ENCODE measurements at regions not wholly inside any gene's neighbourhood (a gene's known extent, or its start where the extent isn't known, plus 50 kb on each side); places are given as distances from the start of the nearest gene placed in this dataset.

- Histone ChIP-seq H3K4me3 (no peak overlapping the region), H3K4me1 (no peaks in the 10 kb centered on the region), H3K27ac (no peak overlapping the region), H3K27me3 (no peaks in the 10 kb centered on the region), H3K36me3 (no peaks in the 10 kb centered on the region), H3K9me3 (peaks cover 0 to 6% (median 0%) of the 10 kb centered on the region in 4 donors)
- TF ChIP-seq CTCF (IDR thresholded peaks at IDR 0.05) = no peak
- no peak for TF ChIP-seq POLR2A (IDR thresholded peaks at IDR 0.05)
- no peak for TF ChIP-seq EP300 (IDR thresholded peaks at IDR 0.05)
- no peak for DNase-seq (ENCODE audit: low spot score in 2 of 2)
- WGBS, 2 donors = 0 to 28% methylated on average over 1 to 7 of the region's 8 CpGs
Measured at GRCh38 chr3:13141991-13142412, 68.8 kb upstream of the IQSEC1 start.

- 81 to 93% methylated on average over 7 of the region's 7 CpGs for WGBS, 2 donors
- Histone ChIP-seq H3K27me3 (no peaks in the 10 kb centered on the region), H3K27ac (no peak overlapping the region), H3K4me3 (no peak overlapping the region), H3K4me1 (no peaks in the 10 kb centered on the region), H3K9me3 (peaks cover 0 to 6% (median 0%) of the 10 kb centered on the region in 4 donors), H3K36me3 (no peaks in the 10 kb centered on the region)
- no peak for DNase-seq (ENCODE audit: low spot score in 2 of 2)
- TF ChIP-seq CTCF (IDR thresholded peaks at IDR 0.05) (no peak), EP300 (IDR thresholded peaks at IDR 0.05) (no peak), POLR2A (IDR thresholded peaks at IDR 0.05) (no peak)
Measured at GRCh38 chr3:13141183-13141582, 68.0 kb upstream of the IQSEC1 start.

DNA sequence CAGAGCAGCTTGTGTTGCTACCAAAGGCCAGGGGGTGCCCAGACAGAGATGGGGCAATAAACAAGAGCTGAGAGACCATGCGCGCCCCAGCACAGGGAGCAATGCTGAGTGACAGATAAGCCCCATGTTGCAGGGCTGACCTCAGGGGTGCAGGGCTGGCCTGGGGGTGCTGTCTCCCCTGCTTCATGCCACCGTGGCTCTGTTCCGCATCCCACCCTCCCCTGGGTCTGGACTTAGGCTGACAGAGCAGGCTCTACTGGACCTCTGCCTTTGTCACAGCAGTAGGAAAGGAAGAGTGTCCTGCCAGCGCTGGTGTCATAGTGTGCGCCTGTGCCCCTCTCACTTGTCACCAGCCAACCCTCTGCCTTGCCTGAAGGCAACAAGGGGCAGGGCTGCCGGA lies 67.4 kb upstream of the IQSEC1 start:
- Histone ChIP-seq H3K4me3 (no peak overlapping the region), H3K27me3 (no peaks in the 10 kb centered on the region), H3K4me1 (no peaks in the 10 kb centered on the region), H3K36me3 (no peaks in the 10 kb centered on the region), H3K9me3 (peaks cover 0 to 6% (median 0%) of the 10 kb centered on the region in 4 donors), H3K27ac (no peak overlapping the region)
- 89 to 91% methylated on average over 7 of the region's 7 CpGs for WGBS, 2 donors
- DNase-seq (ENCODE audit: low spot score in 2 of 2) = no peak
- TF ChIP-seq POLR2A (IDR thresholded peaks at IDR 0.05) = no peak
- TF ChIP-seq EP300 (IDR thresholded peaks at IDR 0.05) = no peak
- no peak for TF ChIP-seq CTCF (IDR thresholded peaks at IDR 0.05)

DNA sequence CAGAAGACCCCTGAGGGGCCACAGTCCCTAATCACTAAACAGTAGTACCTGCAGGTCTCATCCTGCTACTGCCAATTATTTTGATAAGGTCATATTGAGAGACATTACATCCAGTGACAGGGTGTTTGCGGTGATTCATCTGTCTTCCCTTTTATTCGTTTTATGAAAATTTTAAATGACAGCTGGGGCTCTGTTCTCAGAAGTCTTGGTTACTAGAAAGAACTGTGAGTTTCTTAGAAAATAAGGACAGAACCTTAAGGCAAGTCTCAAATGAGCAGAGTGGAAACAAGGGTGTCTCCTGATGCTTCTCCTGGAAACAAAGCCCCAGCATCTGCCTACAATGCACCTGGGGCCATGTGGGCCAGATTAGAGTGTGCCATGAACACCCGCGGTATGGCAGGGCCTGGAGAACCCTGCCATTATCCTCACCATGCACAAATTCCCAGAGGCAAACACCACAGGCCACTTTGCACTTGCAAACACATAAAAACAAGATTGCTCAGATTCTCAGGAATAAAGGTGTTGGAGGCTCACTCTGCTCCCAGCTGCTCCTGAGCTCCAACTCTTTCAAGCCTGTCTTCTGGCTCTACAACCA lies 66.3 kb upstream of the IQSEC1 start:
- DNase-seq (ENCODE audit: low spot score in 2 of 2) = no peak
- no peaks in the 10 kb centered on the region for H3K9me3 ChIP-seq
- WGBS, 2 donors = 59 to 91% methylated on average over 4 of the region's 4 CpGs
- TF ChIP-seq EP300 (IDR thresholded peaks at IDR 0.05) (no peak), CTCF (IDR thresholded peaks at IDR 0.05) (no peak), POLR2A (IDR thresholded peaks at IDR 0.05) (no peak)
- H3K36me3 ChIP-seq = no peaks in the 10 kb centered on the region
- no peaks in the 10 kb centered on the region for H3K4me1 ChIP-seq
- H3K27me3 ChIP-seq = no peaks in the 10 kb centered on the region
- H3K27ac ChIP-seq = no peak overlapping the region
- no peak overlapping the region for H3K4me3 ChIP-seq

DNA sequence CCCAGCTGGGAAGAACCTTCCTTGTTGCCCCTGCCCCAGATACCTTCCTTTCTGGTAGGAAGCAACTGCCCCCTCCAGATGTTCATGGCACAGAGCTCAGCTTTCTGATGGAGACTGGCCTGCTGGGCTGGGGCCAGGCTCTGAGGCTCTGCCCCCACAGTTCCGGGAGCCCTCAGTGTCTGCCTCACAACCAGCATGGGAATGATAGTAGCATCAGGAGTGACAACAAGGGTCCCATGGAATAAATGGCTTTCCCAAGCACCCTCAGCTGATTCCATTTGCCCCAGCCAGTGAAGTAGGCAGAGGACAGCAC lies 65.6 kb upstream of the IQSEC1 start:
- no peak for DNase-seq (ENCODE audit: low spot score in 2 of 2)

More for the DNA sequence above, 65.6 kb upstream of the IQSEC1 start:
- TF ChIP-seq CTCF (IDR thresholded peaks at IDR 0.05) (no peak), EP300 (IDR thresholded peaks at IDR 0.05) (no peak), POLR2A (IDR thresholded peaks at IDR 0.05) (no peak)
- Histone ChIP-seq H3K4me1 (no peaks in the 10 kb centered on the region), H3K27me3 (no peaks in the 10 kb centered on the region), H3K9me3 (no peaks in the 10 kb centered on the region), H3K27ac (no peak overlapping the region), H3K36me3 (no peaks in the 10 kb centered on the region), H3K4me3 (no peak overlapping the region)
- 55 to 67% methylated on average over 1 of the region's 1 CpG for WGBS, 2 donors
